A673 (cell line): ENCODE measurements at regions not wholly inside any gene's neighbourhood (a gene's known extent, or its start where the extent isn't known, plus 50 kb on each side); places are given as distances from the start of the nearest gene placed in this dataset.

Experiments
- BruUV-seq: library from RNA; stranded (reverse); fragments of 400-500 nt; replicated peaks from 2 replicates; lab custom pipeline; 2021; lab: Mats Ljungman, UMichigan
- CTCF ChIA-PET: fragments of 300-600 bp; sonication (Branson Sonifier 250); formaldehyde crosslinking; loops from one replicate; lab custom pipeline; 2022; ENCODE audit warnings: antibody characterized with exemption; lab: Charles Lee
- POLR2A ChIA-PET: fragments of 300-600 bp; sonication (Branson Sonifier 250); formaldehyde crosslinking; loops from one replicate; lab custom pipeline; 2022; ENCODE audit warnings: antibody characterized with exemption; ENCODE audit not compliant: low non-redundant PET; lab: Charles Lee
- DNase-seq: peaks from one replicate; pipeline ENCODE4 v3.0.0-alpha.2; 2015; ENCODE audit warnings: low spot score
- H3K27ac ChIP-seq: fragments of 200-600 bp; sonication (generic); 2 replicates; pipeline ENCODE4 v1.5.1; 2016; ENCODE audit warnings: mixed run types, low read depth, mild to moderate bottlenecking, mixed read lengths, antibody characterized with exemption, low read length; ENCODE audit not compliant: poor library complexity, severe bottlenecking
- H3K27me3 ChIP-seq: fragments of 200-600 bp; sonication (generic); replicated peaks from 2 replicates; pipeline ENCODE4 v1.6.1; 2017; ENCODE audit warnings: mixed run types, low read depth, mild to moderate bottlenecking, mixed read lengths, antibody characterized with exemption, low read length; ENCODE audit not compliant: insufficient read depth, poor library complexity
- H3K36me3 ChIP-seq: fragments of 200-600 bp; sonication (generic); 2 replicates; pipeline ENCODE4 v1.6.1; 2016; ENCODE audit warnings: mixed run types, mild to moderate bottlenecking, mixed read lengths, antibody characterized with exemption, low read length; ENCODE audit not compliant: insufficient read depth, poor library complexity, severe bottlenecking
- H3K4me1 ChIP-seq: fragments of 200-600 bp; sonication (generic); 2 replicates; pipeline ENCODE4 v1.6.1; 2017; ENCODE audit warnings: mixed run types, mild to moderate bottlenecking, mixed read lengths, antibody characterized with exemption, low read length; ENCODE audit not compliant: insufficient read depth, poor library complexity, severe bottlenecking
- H3K4me3 ChIP-seq: fragments of 200-600 bp; sonication (generic); 2 replicates; pipeline ENCODE4 v1.5.1; 2016; ENCODE audit warnings: low read depth, mixed run types, mild to moderate bottlenecking, mixed read lengths, low read length; ENCODE audit not compliant: poor library complexity, severe bottlenecking
- H3K9me3 ChIP-seq: fragments of 200-600 bp; sonication (generic); 2 replicates; pipeline ENCODE4 v1.6.1; 2016; ENCODE audit warnings: mixed run types, low read depth, mild to moderate bottlenecking, mixed read lengths, antibody characterized with exemption, low read length; ENCODE audit not compliant: poor library complexity, severe bottlenecking
- EZH2 ChIP-seq: fragments of 200-600 bp; sonication (generic); IDR thresholded peaks from 2 replicates; pipeline ENCODE4 v1.6.1; 2017; ENCODE audit warnings: borderline replicate concordance, low read depth, mild to moderate bottlenecking, mixed read lengths, antibody characterized with exemption, low read length; ENCODE audit not compliant: poor library complexity, severe bottlenecking
- intact Hi-C: fragments of 100-400 bp; cut with micrococcal nuclease; formaldehyde crosslinking; loops from one replicate; pipeline ENCODE4 v1.10.0; 2022; ENCODE audit not compliant: unreplicated experiment
- TF ChIP-seq, protein P1 (sequence below): fragments of 300-800, 200-600 bp; sonication (generic); conservative IDR thresholded peaks from 2 replicates; pipeline ENCODE4 v1.5.1; 2017; ENCODE audit warnings: low read depth, mild to moderate bottlenecking, antibody characterized with exemption, low read length, moderate library complexity, mixed read lengths

DNA sequence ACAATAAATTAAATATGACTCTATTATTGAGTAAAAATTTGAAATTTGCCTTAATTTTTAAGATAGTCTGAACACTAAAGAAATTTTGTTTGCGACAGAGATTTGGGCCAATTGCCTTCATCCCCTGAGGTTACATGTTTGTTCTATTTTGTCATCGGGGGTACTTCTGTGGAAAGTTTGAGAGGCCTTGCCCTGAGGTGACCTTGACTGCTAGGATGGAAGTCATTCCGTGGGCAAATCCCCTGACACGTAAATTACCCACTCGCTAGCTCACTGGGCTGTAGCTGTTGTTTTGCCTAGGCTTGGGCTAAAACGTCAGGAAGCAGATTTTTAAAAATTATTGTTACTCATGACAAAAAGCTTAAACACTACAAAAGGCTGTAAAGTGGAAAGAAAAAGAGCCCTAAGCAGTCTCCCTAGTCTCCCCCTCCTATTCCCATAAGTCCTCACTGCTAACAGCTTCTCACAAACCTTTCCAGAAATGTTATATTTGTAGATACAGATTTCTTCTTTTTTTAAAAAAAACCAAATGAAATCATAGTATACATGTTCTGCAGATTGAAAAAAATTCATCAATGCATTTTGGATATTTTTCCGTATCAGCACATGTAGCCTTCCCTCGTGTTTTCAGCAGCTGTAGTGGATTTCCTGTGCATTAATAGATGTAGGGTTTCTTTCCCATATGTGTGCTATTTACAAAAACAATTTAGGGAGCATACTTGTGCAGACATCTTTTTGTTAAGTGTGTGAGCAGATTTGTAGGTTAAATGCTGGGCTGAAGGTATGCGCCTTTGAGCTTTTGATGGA is 142.7 kb downstream of the MRPS6 start:
- no peaks in the 10 kb centered on the region for H3K4me1 ChIP-seq
- CTCF ChIA-PET: no interaction called here
- TF ChIP-seq, protein P1, sequence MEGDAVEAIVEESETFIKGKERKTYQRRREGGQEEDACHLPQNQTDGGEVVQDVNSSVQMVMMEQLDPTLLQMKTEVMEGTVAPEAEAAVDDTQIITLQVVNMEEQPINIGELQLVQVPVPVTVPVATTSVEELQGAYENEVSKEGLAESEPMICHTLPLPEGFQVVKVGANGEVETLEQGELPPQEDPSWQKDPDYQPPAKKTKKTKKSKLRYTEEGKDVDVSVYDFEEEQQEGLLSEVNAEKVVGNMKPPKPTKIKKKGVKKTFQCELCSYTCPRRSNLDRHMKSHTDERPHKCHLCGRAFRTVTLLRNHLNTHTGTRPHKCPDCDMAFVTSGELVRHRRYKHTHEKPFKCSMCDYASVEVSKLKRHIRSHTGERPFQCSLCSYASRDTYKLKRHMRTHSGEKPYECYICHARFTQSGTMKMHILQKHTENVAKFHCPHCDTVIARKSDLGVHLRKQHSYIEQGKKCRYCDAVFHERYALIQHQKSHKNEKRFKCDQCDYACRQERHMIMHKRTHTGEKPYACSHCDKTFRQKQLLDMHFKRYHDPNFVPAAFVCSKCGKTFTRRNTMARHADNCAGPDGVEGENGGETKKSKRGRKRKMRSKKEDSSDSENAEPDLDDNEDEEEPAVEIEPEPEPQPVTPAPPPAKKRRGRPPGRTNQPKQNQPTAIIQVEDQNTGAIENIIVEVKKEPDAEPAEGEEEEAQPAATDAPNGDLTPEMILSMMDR: no peak
- TF ChIP-seq EZH2: no peak
- H3K27me3 ChIP-seq: no peaks in the 10 kb centered on the region
- POLR2A ChIA-PET: interaction anchor here (0.5 kb wide), 1 partner anchor 571 kb away, joined by 3 read pairs; no protein-coding TSS in a partner anchor
- no TSS peak for BruUV-seq
- peaks cover 8% of the 10 kb centered on the region for H3K9me3 ChIP-seq
- intact Hi-C loops: no loop called here
- no peaks in the 10 kb centered on the region for H3K36me3 ChIP-seq
- H3K4me3 ChIP-seq: no peak overlapping the region
- DNase-seq: no peak
- H3K27ac ChIP-seq: no peak overlapping the region

GRCh38 chr21:34216718-34217032 is 143.3 kb downstream of the MRPS6 start:
- no TSS peak for BruUV-seq
- CTCF ChIA-PET: no interaction called here

DNA sequence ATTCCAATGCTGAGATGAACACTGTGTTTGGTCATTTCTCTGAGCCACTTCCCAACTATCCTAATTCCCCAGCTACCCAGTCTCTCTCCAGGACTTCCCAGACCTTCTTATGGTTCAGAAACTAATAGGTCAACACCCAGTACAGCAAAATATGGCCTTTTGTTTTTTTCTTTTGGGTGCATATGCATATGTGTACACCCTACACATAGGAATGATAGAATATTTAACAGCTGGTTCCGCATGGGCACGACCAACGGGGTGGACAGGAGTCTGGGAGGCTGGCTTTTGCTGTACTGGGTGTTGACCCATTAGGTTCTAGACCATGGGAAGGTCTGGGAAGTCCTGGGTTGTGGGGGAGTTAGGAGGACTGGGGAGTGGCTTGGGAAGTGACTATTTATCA is 143.9 kb downstream of the MRPS6 start:
- Histone ChIP-seq H3K4me3 (no peak overlapping the region), H3K4me1 (no peaks in the 10 kb centered on the region), H3K27me3 (no peaks in the 10 kb centered on the region), H3K36me3 (no peaks in the 10 kb centered on the region), H3K9me3 (peaks cover 8% of the 10 kb centered on the region), H3K27ac (no peak overlapping the region)
- intact Hi-C loops: no loop called here
- ChIA-PET POLR2A (no interaction called here), CTCF (no interaction called here)
- no peak for DNase-seq
- BruUV-seq: no TSS peak
- no peak for TF ChIP-seq EZH2
- TF ChIP-seq, protein P1: no peak

More at GRCh38 chr21:34216718-34217032, 143.3 kb downstream of the MRPS6 start:
- no peak for DNase-seq
- Histone ChIP-seq H3K36me3 (no peaks in the 10 kb centered on the region), H3K27ac (no peak overlapping the region), H3K4me1 (no peaks in the 10 kb centered on the region), H3K4me3 (no peak overlapping the region), H3K27me3 (no peaks in the 10 kb centered on the region), H3K9me3 (peaks cover 8% of the 10 kb centered on the region)
- POLR2A ChIA-PET: interaction anchor here (0.5 kb wide), 1 partner anchor 572 kb away, joined by 3 read pairs; no protein-coding TSS in a partner anchor
- TF ChIP-seq EZH2: no peak
- intact Hi-C loops: no loop called here
